Brain microvascular endothelial cell (primary cell): ENCODE measurements at regions not wholly inside any gene's neighbourhood (a gene's known extent, or its start where the extent isn't known, plus 50 kb on each side); places are given as distances from the start of the nearest gene placed in this dataset.

Experiments
- DNase-seq: peaks from one replicate; pipeline ENCODE4 v3.0.0-alpha.2; 2020
- H3K27ac ChIP-seq: fragments of 250-450 bp; sonication (Bioruptor Pico); 2 replicates; pipeline ENCODE4 v1.5.1; 2020; ENCODE audit warnings: mild to moderate bottlenecking, moderate library complexity
- H3K27me3 ChIP-seq: fragments of 250-450 bp; sonication (Bioruptor Pico); replicated peaks from 2 replicates; pipeline ENCODE4 v1.5.1; 2020; ENCODE audit warnings: mild to moderate bottlenecking
- H3K36me3 ChIP-seq: fragments of 250-450 bp; sonication (Bioruptor Pico); replicated peaks from 2 replicates; pipeline ENCODE4 v1.5.1; 2020; ENCODE audit warnings: mild to moderate bottlenecking
- H3K4me3 ChIP-seq: 2 replicates; pipeline ENCODE4 v1.5.1; 2011; ENCODE audit warnings: low read depth, mild to moderate bottlenecking, control low read depth, low read length, moderate library complexity
- CTCF ChIP-seq: IDR thresholded peaks from 2 replicates; pipeline ENCODE4 v1.5.1; 2011; ENCODE audit warnings: low read depth, mild to moderate bottlenecking, moderate library complexity, low read length, control low read depth, inconsistent platforms; ENCODE audit errors: missing control alignments
- in situ Hi-C: cut with HindIII; loops from 2 replicates; pipeline ENCODE4 v1.10.0; 2017; ENCODE audit warnings: low sequenced_read_pairs, low pct_ligation_motif_present

- no peak for TF ChIP-seq CTCF
- H3K4me3 ChIP-seq, result no peak overlapping the region
- no peak for DNase-seq
- no peaks in the 10 kb centered on the region for H3K27me3 ChIP-seq
- no peaks in the 10 kb centered on the region for H3K36me3 ChIP-seq
- no peak overlapping the region for H3K27ac ChIP-seq
- in situ Hi-C loops, result no loop called here
These were observed 339.1 kb upstream of the RBFOX1 start for GRCh38 chr16:6993544-6993943.

- H3K36me3 ChIP-seq, result no peaks in the 10 kb centered on the region
- DNase-seq, result no peak
- in situ Hi-C loops, result no loop called here
- H3K27ac ChIP-seq, result no peak overlapping the region
- no peaks in the 10 kb centered on the region for H3K27me3 ChIP-seq
- no peak for TF ChIP-seq CTCF
- H3K4me3 ChIP-seq, result no peak overlapping the region
These were observed 343.8 kb upstream of the RBFOX1 start for GRCh38 chr16:6988846-6989245.

GRCh38 chr16:6977916-6978315 lies 354.7 kb upstream of the RBFOX1 start:
- TF ChIP-seq CTCF, result no peak
- H3K4me3 ChIP-seq, result no peak overlapping the region
- no peak overlapping the region for H3K27ac ChIP-seq
- no peaks in the 10 kb centered on the region for H3K36me3 ChIP-seq
- in situ Hi-C loops, result no loop called here
- no peaks in the 10 kb centered on the region for H3K27me3 ChIP-seq
- no peak for DNase-seq

- TF ChIP-seq CTCF, result no peak
- in situ Hi-C loops, result no loop called here
- no peak for DNase-seq
- no peak overlapping the region for H3K4me3 ChIP-seq
- no peaks in the 10 kb centered on the region for H3K27me3 ChIP-seq
- no peaks in the 10 kb centered on the region for H3K36me3 ChIP-seq
- no peak overlapping the region for H3K27ac ChIP-seq
These were observed 355.4 kb upstream of the RBFOX1 start for GRCh38 chr16:6977291-6977690.

GRCh38 chr16:6976716-6977115 lies 355.9 kb upstream of the RBFOX1 start:
- TF ChIP-seq CTCF, result no peak
- Histone ChIP-seq H3K36me3 (no peaks in the 10 kb centered on the region), H3K4me3 (no peak overlapping the region), H3K27ac (no peak overlapping the region), H3K27me3 (no peaks in the 10 kb centered on the region)
- DNase-seq, result no peak
- in situ Hi-C loops, result no loop called here

- no peak overlapping the region for H3K27ac ChIP-seq
- H3K4me3 ChIP-seq, result no peak overlapping the region
- H3K27me3 ChIP-seq, result no peaks in the 10 kb centered on the region
- H3K36me3 ChIP-seq, result no peaks in the 10 kb centered on the region
- DNase-seq, result no peak
- in situ Hi-C loops, result no loop called here
- no peak for TF ChIP-seq CTCF
These were observed 362.3 kb upstream of the RBFOX1 start for GRCh38 chr16:6970171-6970857.
